ENCODE measurements at regions not wholly inside any gene's neighbourhood (a gene's known extent, or its start where the extent isn't known, plus 50 kb on each side); places are given as distances from the start of the nearest gene placed in this dataset.

GRCh38 chr12:115378291-115378690 is 694.3 kb upstream of the TBX3 start:
- TF ChIP-seq, protein P1, sequence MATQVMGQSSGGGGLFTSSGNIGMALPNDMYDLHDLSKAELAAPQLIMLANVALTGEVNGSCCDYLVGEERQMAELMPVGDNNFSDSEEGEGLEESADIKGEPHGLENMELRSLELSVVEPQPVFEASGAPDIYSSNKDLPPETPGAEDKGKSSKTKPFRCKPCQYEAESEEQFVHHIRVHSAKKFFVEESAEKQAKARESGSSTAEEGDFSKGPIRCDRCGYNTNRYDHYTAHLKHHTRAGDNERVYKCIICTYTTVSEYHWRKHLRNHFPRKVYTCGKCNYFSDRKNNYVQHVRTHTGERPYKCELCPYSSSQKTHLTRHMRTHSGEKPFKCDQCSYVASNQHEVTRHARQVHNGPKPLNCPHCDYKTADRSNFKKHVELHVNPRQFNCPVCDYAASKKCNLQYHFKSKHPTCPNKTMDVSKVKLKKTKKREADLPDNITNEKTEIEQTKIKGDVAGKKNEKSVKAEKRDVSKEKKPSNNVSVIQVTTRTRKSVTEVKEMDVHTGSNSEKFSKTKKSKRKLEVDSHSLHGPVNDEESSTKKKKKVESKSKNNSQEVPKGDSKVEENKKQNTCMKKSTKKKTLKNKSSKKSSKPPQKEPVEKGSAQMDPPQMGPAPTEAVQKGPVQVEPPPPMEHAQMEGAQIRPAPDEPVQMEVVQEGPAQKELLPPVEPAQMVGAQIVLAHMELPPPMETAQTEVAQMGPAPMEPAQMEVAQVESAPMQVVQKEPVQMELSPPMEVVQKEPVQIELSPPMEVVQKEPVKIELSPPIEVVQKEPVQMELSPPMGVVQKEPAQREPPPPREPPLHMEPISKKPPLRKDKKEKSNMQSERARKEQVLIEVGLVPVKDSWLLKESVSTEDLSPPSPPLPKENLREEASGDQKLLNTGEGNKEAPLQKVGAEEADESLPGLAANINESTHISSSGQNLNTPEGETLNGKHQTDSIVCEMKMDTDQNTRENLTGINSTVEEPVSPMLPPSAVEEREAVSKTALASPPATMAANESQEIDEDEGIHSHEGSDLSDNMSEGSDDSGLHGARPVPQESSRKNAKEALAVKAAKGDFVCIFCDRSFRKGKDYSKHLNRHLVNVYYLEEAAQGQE (IDR thresholded peaks at IDR 0.05; ENCODE audit: low read depth): no peak
- TF ChIP-seq CEBPB (IDR thresholded peaks at IDR 0.05) (no peak), USF1 (IDR thresholded peaks at IDR 0.05) (no peak), MAX (IDR thresholded peaks at IDR 0.05) (no peak), TAF1 (IDR thresholded peaks at IDR 0.05; ENCODE audit: low read depth) (no peak), FOXM1 (IDR thresholded peaks at IDR 0.05; ENCODE audit: borderline replicate concordance, low read depth) (no peak), RAD21 (IDR thresholded peaks at IDR 0.05; ENCODE audit: low read depth) (no peak), ZBTB7A (IDR thresholded peaks at IDR 0.05; ENCODE audit: low read depth) (no peak), EGR1 (IDR thresholded peaks at IDR 0.05) (no peak), YY1 (IDR thresholded peaks at IDR 0.05; ENCODE audit: low read depth) (no peak), CREB1 (IDR thresholded peaks at IDR 0.05; ENCODE audit: low read depth) (no peak)

DNA sequence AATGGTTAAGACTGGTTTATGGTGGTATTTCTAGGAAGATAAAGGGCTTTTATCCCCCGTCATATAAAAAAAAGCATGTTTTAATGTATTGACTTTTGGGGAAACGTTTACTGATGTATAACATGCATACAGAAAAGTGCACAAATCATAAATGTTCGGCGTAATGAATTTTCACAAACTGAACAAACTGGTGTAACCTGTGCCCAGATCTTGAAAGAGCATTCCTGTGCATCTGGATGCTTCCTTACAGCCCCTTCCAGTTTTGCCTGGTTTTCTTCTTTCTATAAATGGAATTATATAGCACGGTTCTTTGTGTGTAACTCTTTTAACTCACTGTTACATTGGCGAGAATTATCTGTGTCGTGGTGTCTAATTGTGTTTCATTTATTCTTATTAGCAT is 693.8 kb upstream of the TBX3 start:
- TF ChIP-seq NFIC (IDR thresholded peaks at IDR 0.05) (no peak), EGR1 (IDR thresholded peaks at IDR 0.05) (no peak), EP300 (IDR thresholded peaks at IDR 0.05; ENCODE audit: borderline replicate concordance) (no peak), YY1 (IDR thresholded peaks at IDR 0.05; ENCODE audit: low read depth) (no peak), TCF12 (IDR thresholded peaks at IDR 0.05; ENCODE audit: low read depth) (no peak)

DNA sequence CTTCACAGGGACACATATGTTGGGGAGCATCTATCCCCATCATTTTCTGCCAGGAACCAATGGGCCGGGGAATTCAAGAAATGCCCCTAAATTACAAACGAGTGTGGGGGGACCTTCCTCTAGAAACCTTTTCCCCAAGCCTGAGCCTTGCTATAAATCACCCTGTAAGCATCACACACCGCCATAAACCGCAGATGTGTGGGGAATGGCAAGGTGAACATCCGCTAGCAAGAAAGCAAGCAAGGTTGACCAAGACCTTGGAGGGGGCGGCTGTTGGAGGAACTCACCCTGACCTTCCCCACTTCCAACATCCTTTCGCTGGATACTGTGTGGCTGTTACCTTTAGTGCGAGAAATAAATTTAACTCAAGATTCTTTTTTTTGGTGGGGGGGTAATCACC is 693.3 kb upstream of the TBX3 start:
- TF ChIP-seq TAF1 (IDR thresholded peaks at IDR 0.05; ENCODE audit: low read depth): no peak
- TF ChIP-seq EP300 (IDR thresholded peaks at IDR 0.05; ENCODE audit: borderline replicate concordance): no peak
- no peak for TF ChIP-seq TEAD4 (IDR thresholded peaks at IDR 0.05)
- TF ChIP-seq MAX (IDR thresholded peaks at IDR 0.05): no peak
- TF ChIP-seq ZBTB7A (IDR thresholded peaks at IDR 0.05; ENCODE audit: low read depth): no peak
- TF ChIP-seq EGR1 (IDR thresholded peaks at IDR 0.05): no peak
- TF ChIP-seq FOXM1 (IDR thresholded peaks at IDR 0.05; ENCODE audit: borderline replicate concordance, low read depth): no peak
- TF ChIP-seq TCF12 (IDR thresholded peaks at IDR 0.05; ENCODE audit: low read depth): no peak
- TF ChIP-seq YY1 (IDR thresholded peaks at IDR 0.05; ENCODE audit: low read depth): no peak
- TF ChIP-seq, protein P1 (IDR thresholded peaks at IDR 0.05; ENCODE audit: low read depth): no peak
- TF ChIP-seq RAD21 (IDR thresholded peaks at IDR 0.05; ENCODE audit: low read depth): no peak
- no peak for TF ChIP-seq NFIC (IDR thresholded peaks at IDR 0.05)
- TF ChIP-seq CEBPB (IDR thresholded peaks at IDR 0.05): no peak
- no peak for TF ChIP-seq CREB1 (IDR thresholded peaks at IDR 0.05; ENCODE audit: low read depth)

DNA sequence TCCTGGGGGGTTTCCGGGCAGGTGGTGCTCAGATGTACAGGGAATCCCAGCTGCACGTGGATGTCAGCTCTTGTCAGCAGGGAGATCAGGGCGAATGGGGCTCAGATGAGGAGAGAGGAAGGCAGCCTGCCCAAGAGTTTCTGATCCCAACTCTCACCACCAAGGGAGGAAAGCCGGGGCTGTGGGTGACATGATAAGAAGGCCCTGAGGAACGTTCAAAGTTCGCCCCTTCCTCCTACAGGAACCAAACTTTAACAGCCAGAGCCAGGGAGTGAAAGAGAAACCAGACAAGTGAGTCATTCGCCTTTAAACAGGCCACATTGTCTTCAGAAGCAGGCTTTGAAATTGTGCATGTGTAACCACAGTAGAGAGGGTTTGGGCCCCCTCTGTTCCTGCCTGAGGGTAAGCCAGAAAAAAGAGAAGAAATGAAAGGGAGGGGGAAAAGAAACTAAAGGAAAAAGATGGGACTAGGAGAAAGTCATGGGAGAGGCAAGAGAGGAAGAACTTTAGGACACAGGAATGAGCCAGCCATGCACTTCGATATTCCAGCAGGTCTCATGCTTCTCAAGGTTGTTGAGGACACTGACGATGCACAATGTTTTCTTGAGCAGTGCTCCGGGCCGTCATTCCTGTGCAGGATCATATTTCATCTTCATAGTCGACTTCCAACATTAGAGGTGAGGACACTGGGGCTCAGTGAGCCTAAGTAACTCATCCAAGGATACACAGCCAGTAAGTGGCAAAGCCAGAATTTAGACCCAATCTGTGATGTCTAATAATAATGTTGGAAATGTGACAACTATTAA is 691.4 kb upstream of the TBX3 start:
- no peak for TF ChIP-seq TAF1 (IDR thresholded peaks at IDR 0.05; ENCODE audit: low read depth)
- TF ChIP-seq TEAD4 (IDR thresholded peaks at IDR 0.05): no peak
- no peak for TF ChIP-seq ZBTB7A (IDR thresholded peaks at IDR 0.05; ENCODE audit: low read depth)
- no peak for TF ChIP-seq NFIC (IDR thresholded peaks at IDR 0.05)
- no peak for TF ChIP-seq CREB1 (IDR thresholded peaks at IDR 0.05; ENCODE audit: low read depth)
- TF ChIP-seq YY1 (IDR thresholded peaks at IDR 0.05; ENCODE audit: low read depth): no peak
- TF ChIP-seq MAX (IDR thresholded peaks at IDR 0.05): no peak
- no peak for TF ChIP-seq CEBPB (IDR thresholded peaks at IDR 0.05)
- TF ChIP-seq EP300 (IDR thresholded peaks at IDR 0.05; ENCODE audit: borderline replicate concordance): no peak
- no peak for TF ChIP-seq TCF12 (IDR thresholded peaks at IDR 0.05; ENCODE audit: low read depth)
- no peak for TF ChIP-seq EGR1 (IDR thresholded peaks at IDR 0.05)
- no peak for TF ChIP-seq RAD21 (IDR thresholded peaks at IDR 0.05; ENCODE audit: low read depth)
- no peak for TF ChIP-seq USF1 (IDR thresholded peaks at IDR 0.05)
- no peak for TF ChIP-seq FOXM1 (IDR thresholded peaks at IDR 0.05; ENCODE audit: borderline replicate concordance, low read depth)
- TF ChIP-seq, protein P1 (IDR thresholded peaks at IDR 0.05; ENCODE audit: low read depth): no peak
